OCI-LY3 (cell line): ENCODE measurements at regions not wholly inside any gene's neighbourhood (a gene's known extent, or its start where the extent isn't known, plus 50 kb on each side); places are given as distances from the start of the nearest gene placed in this dataset.

Experiments
- H2AFZ ChIP-seq: fragments of 200-600, 300-600 bp; shearing (Covaris generic); 2 replicates; pipeline ENCODE4 v1.6.0; 2014; ENCODE audit warnings: antibody characterized with exemption, low read depth, low read length
- H3K27ac ChIP-seq: fragments of 200-600, 300-600 bp; sonication (generic); 2 replicates; pipeline ENCODE4 v1.5.1; 2014; ENCODE audit warnings: mild to moderate bottlenecking, low read length, moderate library complexity, mixed read lengths
- H3K27me3 ChIP-seq: fragments of 200-600, 300-600 bp; sonication (generic); 2 replicates; pipeline ENCODE4 v1.6.1; 2014; ENCODE audit warnings: low read depth, low read length, mixed read lengths
- H3K36me3 ChIP-seq: fragments of 200-600, 300-600 bp; sonication (generic); replicated peaks from 2 replicates; pipeline ENCODE3; 2014; ENCODE audit warnings: low read depth, low read length, mixed read lengths
- H3K4me1 ChIP-seq: fragments of 300-600, 200-600 bp; sonication (generic); 2 replicates; pipeline ENCODE4 v1.6.1; 2014; ENCODE audit warnings: low read length, mixed read lengths
- H3K4me2 ChIP-seq: fragments of 200-600, 300-600 bp; sonication (generic); 2 replicates; pipeline ENCODE4 v1.6.1; 2014; ENCODE audit warnings: low read length, mixed read lengths
- H3K4me3 ChIP-seq: fragments of 300-600, 200-600 bp; sonication (generic); 2 replicates; pipeline ENCODE4 v1.5.1; 2014; ENCODE audit warnings: antibody characterized with exemption, mild to moderate bottlenecking, low read length, moderate library complexity
- H3K79me2 ChIP-seq: fragments of 300-600, 200-600 bp; shearing (Covaris generic); 2 replicates; pipeline ENCODE4 v1.6.1; 2014; ENCODE audit warnings: mild to moderate bottlenecking, low read length, mixed read lengths
- H3K9ac ChIP-seq: fragments of 300-600, 200-600 bp; shearing (Covaris generic); 2 replicates; pipeline ENCODE4 v1.6.0; 2014; ENCODE audit warnings: mild to moderate bottlenecking, low read length, moderate library complexity
- H3K9me3 ChIP-seq: fragments of 200-600, 300-600 bp; shearing (Covaris generic); 2 replicates; pipeline ENCODE4 v1.6.1; 2014; ENCODE audit warnings: low read length, mixed read lengths; ENCODE audit not compliant: insufficient read depth
- H4K20me1 ChIP-seq: fragments of 200-600, 300-600 bp; sonication (generic); 2 replicates; pipeline ENCODE4 v1.6.1; 2016; ENCODE audit warnings: low read length, mixed read lengths; ENCODE audit not compliant: insufficient read depth
- EZH2phosphoT487 ChIP-seq: fragments of 200-600 bp; shearing (Covaris generic); IDR thresholded peaks from 2 replicates; pipeline ENCODE4 v1.6.1; 2018; ENCODE audit warnings: antibody characterized with exemption, mixed run types, low read depth
- TF ChIP-seq, protein P1 (sequence below): fragments of 200-600, 300-600 bp; sonication (generic); IDR thresholded peaks from 2 replicates; pipeline ENCODE4 v1.5.1; 2014; ENCODE audit warnings: antibody characterized with exemption, low read length, low read depth

DNA sequence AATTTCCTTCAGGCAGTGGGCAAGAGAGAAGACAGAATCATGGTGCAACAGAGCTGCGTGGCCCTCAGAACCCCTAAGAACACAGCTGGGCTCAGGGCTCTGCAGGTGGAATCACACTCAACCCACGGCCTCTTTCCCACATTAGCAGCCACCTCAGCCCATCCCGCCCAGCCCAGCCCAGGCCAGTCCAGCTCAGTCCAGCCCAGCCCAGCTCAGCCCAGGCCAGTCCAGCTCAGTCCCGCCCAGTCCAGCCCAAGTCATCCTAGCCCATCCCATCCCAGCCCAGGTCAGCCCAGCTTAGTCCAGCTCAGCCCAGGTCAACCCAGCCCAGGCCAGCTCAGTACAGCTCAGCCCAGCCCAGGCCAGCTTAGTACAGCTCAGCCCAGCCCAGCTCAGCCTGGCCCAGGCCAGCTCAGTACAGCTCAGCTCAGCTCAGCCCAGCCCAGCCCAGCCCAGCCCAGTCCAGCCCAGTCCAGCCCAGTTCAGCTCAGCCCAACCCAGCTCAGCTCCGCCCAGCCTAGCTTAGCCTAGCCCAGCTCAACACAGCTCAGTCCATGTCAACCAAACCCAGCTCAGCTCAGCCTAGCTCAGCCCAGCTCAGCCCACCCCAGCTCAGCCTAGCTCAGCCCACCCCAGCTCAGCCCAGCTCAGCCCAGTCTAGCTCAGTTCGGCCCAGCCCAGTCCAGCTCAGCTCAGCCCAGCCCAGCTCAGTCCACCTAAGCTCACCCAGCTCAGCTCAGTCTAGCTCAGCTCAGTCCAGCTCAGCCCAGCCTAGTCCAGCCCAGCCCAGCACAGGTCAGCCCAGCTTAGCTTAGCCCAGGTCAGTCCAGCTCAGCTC, 183.1 kb downstream of the TMEM121 start:
- no peak overlapping the region for H3K27ac ChIP-seq

DNA sequence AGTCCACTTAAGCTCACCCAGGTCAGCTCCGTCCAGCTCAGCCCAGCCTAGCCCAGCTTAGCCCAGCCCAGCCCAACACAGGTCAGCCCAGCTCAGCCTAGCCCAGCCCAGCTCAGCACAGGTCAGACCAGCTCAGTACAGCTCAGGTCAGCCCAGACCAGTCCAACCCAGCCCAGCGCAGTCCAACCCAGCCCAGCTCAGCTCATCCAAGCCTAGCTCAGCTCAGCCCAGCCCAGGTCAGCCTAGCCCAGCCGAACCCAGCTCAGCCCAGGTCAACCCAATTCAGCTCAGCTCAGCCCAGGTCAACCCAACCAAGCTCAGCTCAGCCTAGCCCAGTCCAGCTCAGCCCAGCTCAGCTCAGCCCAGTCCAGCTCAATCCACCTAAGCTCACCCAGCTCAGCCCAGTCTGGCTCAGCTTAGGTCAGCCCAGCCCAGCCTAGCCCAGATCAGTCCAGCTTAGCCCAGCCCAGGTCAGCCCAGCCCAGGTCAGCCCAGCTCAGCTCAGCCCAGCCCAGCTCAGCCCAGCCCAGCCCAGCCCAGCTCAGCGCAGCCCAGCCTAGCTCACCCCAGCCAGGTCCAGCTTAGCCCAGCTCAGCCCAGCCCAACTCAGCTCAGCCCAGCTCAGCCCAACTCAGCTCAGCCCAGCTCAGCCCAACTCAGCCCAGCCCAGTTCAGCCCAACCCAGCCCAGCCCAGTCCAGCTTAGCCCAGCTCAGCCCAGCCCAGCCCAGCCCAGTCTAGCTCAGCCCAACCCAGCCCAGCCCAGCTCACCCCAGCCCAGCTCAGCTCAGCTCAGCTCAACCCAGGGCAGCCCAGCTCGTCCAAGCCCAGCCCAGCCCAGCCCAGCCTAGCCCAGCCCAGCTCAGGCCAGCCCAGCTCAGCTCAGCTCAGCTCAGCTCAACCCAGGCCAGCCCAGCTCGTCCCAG, 184.0 kb downstream of the TMEM121 start:
- Histone ChIP-seq H3K4me1 (peaks cover 6% of the 10 kb centered on the region), H3K27me3 (no peaks in the 10 kb centered on the region), H3K9ac (no peak overlapping the region), H4K20me1 (no peaks in the 10 kb centered on the region), H3K27ac (no peak overlapping the region), H3K4me3 (no peak overlapping the region), H3K79me2 (no peaks in the 10 kb centered on the region), H2AFZ (no peak overlapping the region), H3K4me2 (no peak overlapping the region), H3K9me3 (no peaks in the 10 kb centered on the region), H3K36me3 (no peaks in the 10 kb centered on the region)
- no peak for TF ChIP-seq EZH2phosphoT487
- TF ChIP-seq, protein P1, sequence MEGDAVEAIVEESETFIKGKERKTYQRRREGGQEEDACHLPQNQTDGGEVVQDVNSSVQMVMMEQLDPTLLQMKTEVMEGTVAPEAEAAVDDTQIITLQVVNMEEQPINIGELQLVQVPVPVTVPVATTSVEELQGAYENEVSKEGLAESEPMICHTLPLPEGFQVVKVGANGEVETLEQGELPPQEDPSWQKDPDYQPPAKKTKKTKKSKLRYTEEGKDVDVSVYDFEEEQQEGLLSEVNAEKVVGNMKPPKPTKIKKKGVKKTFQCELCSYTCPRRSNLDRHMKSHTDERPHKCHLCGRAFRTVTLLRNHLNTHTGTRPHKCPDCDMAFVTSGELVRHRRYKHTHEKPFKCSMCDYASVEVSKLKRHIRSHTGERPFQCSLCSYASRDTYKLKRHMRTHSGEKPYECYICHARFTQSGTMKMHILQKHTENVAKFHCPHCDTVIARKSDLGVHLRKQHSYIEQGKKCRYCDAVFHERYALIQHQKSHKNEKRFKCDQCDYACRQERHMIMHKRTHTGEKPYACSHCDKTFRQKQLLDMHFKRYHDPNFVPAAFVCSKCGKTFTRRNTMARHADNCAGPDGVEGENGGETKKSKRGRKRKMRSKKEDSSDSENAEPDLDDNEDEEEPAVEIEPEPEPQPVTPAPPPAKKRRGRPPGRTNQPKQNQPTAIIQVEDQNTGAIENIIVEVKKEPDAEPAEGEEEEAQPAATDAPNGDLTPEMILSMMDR, result no peak

More for the DNA sequence above, 183.1 kb downstream of the TMEM121 start:
- Histone ChIP-seq H3K79me2 (no peaks in the 10 kb centered on the region), H4K20me1 (no peaks in the 10 kb centered on the region), H3K4me1 (peaks cover 6% of the 10 kb centered on the region), H2AFZ (no peak overlapping the region), H3K9me3 (no peaks in the 10 kb centered on the region), H3K4me2 (no peak overlapping the region), H3K36me3 (no peaks in the 10 kb centered on the region), H3K9ac (no peak overlapping the region), H3K27me3 (no peaks in the 10 kb centered on the region), H3K4me3 (no peak overlapping the region)
- TF ChIP-seq, protein P1, result no peak
- TF ChIP-seq EZH2phosphoT487, result no peak

DNA sequence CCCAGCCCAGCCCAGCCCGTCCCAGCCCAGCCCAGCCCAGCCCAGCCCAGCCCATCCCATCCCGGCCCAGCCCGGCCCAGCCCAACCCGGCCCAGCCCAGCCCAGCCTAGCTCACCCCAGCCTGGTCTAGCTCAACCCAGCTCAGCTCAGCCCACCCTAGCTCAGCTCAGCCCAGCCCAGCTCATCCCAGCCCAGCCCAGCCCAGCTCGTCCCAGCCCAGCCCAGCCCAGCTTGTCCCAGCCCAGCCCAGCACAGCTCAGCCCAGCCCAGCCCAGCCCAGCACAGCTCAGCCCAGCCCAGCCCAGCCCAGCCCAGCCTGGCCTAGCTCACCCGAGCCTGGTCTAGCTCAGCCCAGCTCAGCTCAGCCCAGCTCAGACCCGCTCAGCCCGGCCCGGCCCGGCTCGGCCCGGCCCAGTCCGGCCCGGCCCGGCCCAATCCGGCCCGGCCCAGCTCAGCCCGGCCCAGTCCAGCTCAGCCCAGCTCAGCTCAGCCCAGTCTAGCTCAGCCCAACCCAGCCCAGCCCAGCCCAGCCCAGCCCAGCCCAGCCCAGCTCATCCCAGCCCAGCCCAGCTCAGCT, 184.7 kb downstream of the TMEM121 start:
- H4K20me1 ChIP-seq, result no peaks in the 10 kb centered on the region
- TF ChIP-seq, protein P1, result no peak
- TF ChIP-seq EZH2phosphoT487, result no peak
- H3K4me2 ChIP-seq, result no peak overlapping the region
- H3K27ac ChIP-seq, result no peak overlapping the region
- no peak overlapping the region for H3K4me3 ChIP-seq
- no peaks in the 10 kb centered on the region for H3K79me2 ChIP-seq
- no peak overlapping the region for H2AFZ ChIP-seq
- H3K36me3 ChIP-seq, result no peaks in the 10 kb centered on the region
- H3K9ac ChIP-seq, result no peak overlapping the region
- H3K27me3 ChIP-seq, result no peaks in the 10 kb centered on the region
- peaks cover 5% of the 10 kb centered on the region for H3K4me1 ChIP-seq
- no peaks in the 10 kb centered on the region for H3K9me3 ChIP-seq
